ENCODE measurements at regions not wholly inside any gene's neighbourhood (a gene's known extent, or its start where the extent isn't known, plus 50 kb on each side); places are given as distances from the start of the nearest gene placed in this dataset.
"Not testable (repeated sequence)": the region's sequence is repeated elsewhere in the genome, so short reads cannot be mapped to it uniquely, and the experiment has no call there.

DNA sequence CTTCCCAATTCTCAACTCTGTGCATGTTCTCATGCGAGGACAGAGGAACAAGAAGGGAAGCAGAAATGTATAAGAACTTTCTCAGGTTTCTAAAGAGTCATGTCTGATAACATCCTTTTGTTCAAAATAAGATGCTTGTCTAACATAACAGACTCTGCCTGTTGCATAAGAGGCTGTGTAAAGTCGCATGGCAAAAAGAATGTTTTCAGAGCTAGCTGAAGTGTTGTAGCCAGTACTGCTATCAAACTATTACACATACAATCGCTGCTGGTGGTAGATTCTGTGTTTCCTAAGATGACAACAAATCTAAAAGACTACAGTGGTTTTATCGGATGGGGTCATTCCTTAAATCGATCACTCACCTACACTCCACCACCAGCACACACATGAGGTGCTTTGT lies 487.5 kb downstream of the IRS1 start:
- no peak for DNase-seq

DNA sequence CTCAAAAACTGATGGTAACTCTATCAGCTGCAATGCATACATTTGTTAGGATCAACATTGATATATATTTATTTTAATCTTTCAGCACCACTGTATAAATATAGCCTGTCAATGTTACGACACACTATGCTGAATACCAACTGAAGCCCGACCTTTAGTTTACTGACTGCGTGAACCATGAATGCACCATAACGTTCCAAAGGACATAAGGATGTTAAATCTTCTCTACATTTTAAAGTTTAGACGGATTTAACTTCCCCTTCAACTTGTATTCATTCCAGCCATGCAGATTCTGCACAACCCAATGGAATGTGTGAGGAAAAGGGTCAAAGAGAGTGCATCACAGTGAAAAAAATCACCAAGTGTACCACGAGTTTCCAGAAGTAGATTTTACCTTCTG lies 489.5 kb downstream of the IRS1 start:
- DNase-seq, result no peak

- no peak for DNase-seq
Observed at GRCh38 chr2:226308986-226309385, 490.6 kb downstream of the IRS1 start.

DNA sequence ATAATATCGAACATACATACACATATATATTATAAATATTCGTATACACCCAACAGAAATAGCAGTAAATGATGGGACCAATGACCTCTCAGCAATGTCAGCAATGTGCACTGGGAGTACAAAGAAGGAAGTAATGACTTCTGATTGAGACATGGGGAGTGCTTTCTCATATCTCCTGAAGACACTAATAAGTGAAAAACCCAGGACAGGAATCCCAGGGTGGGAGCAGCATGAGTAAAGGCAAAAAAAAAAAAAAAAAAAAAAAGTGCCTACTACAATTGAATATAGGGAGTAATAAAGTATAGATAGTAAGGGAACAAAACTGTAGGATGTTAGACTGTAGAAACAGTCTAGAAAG lies 491.3 kb downstream of the IRS1 start:
- no peak for DNase-seq

GRCh38 chr2:226307487-226308322 lies 491.9 kb downstream of the IRS1 start:
- DNase-seq, result no peak

- DNase-seq, result no peak
Observed at GRCh38 chr2:226306969-226307368, 492.7 kb downstream of the IRS1 start.

DNA sequence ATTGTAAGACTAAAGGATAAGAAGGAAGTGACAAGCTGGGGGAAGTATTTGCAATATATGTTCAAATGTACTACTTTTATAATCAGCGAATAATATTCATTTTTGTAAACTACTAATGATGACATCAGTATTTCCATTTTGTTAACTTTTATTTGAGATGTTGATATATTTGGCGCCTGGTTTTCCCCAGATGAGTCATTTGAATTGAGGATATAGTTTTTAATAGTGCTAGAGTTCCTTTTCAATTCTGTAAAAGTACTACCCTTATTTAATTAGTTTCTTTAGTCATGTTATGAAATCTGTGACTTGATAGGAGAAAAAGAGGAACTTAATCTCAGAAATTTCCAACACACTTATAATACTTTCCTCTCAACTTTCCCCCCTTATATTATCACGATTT lies 495.3 kb downstream of the IRS1 start:
- DNase-seq, result no peak

- DNase-seq, result no peak
Observed at GRCh38 chr2:226303707-226304106, 495.9 kb downstream of the IRS1 start.

- DNase-seq, result no peak
Observed at GRCh38 chr2:226300196-226300886, 499.3 kb downstream of the IRS1 start.

- no peak for DNase-seq
Observed at GRCh38 chr2:226299771-226300170, 499.8 kb downstream of the IRS1 start.

GRCh38 chr2:226295681-226296080 lies 503.9 kb downstream of the IRS1 start:
- no peak for DNase-seq

GRCh38 chr2:226295123-226295522 lies 504.5 kb downstream of the IRS1 start:
- DNase-seq, result no peak

DNA sequence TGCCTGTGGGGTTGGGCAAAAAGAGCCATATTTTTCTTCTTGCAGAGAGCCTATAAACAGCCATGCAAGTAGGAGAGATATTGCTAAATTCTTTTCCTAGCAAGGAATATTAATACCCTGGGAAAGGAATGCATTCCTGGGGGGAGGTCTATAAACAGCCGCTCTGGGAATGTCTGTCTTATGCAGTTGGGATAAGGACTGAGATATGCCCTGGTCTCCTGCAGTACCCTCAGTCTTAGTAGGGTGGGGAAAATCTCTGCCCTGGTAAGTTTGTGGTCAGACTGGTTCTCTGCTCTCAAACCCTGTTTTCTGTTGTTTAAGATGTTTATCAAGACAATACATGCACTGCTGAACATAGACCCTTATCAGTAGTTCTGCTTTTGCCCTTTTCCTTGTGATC lies 508.3 kb downstream of the IRS1 start:
- not testable (repeated sequence) for DNase-seq

DNA sequence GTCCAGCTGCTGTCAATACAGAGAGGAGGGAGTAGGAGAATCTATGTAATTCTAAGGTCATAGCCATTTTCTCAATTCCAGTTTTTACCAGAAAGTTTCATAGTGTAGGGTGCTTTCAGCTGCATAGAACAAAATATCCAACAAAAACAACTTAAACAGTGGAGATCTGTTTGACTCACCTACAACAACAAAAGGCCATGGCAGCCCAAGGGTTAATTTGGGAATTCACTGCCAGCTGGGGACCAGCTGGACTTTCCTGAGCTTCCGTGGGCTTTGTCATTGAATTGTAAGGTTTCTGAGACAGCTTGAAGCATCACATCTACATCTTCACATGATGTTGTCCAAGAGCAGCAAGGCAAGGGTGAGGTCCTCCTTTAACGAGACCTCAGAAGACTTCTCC lies 512.7 kb downstream of the IRS1 start:
- DNase-seq, result no peak

GRCh38 chr2:226283796-226284195 lies 515.8 kb downstream of the IRS1 start:
- no peak for DNase-seq

GRCh38 chr2:226282151-226282550 lies 517.5 kb downstream of the IRS1 start:
- no peak for DNase-seq

GRCh38 chr2:226280136-226280535 lies 519.5 kb downstream of the IRS1 start:
- DNase-seq, result not testable (repeated sequence)

DNA sequence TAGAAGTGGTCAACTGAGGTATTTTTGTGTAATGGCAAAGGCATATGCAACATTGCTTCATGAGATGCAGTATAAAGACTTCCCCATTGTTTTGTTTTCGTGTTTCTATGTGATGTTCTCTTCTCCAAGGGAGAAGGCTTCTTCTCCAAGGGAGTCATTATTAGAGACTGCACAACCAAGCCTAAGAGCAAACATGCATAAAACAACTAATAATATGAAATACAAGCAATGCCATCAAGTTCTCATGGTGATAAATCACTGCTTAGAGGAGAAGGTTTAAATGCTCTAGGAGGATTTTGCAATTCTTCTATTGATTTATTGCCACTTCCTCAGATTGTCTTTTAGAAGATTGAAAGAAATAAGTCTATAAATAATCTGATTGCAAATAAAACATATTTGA lies 524.4 kb downstream of the IRS1 start:
- DNase-seq, result no peak

DNA sequence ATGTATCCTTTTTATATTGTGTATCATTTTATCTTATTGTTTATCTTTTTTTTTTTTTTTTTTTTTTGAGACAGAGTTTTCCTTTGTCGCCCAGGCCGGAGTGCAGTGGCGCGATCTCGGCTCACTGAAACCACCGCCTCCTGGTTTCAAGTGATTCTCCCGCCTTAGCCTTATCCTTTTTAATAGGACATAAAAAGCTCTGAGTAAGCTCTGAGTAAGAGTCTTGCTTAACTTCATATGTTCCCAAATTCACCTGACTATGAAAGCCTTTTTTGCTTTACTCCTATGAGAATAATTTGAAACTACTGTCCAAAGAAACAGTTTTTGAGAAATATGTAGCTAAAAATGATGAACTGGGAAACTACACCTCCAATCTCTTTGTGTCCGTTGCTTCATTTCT lies 525.5 kb downstream of the IRS1 start:
- DNase-seq, result no peak

GRCh38 chr2:226273440-226273839 lies 526.2 kb downstream of the IRS1 start:
- no peak for DNase-seq

GRCh38 chr2:226272435-226272834 lies 527.2 kb downstream of the IRS1 start:
- no peak for DNase-seq

- no peak for DNase-seq
Observed at GRCh38 chr2:226270285-226271058, 529.1 kb downstream of the IRS1 start.

GRCh38 chr2:226267516-226268289 lies 531.9 kb downstream of the IRS1 start:
- no peak for DNase-seq

Measured in hippocampal formation (tissue), 2 donors.